Keratinocyte (primary cell): ENCODE measurements at regions not wholly inside any gene's neighbourhood (a gene's known extent, or its start where the extent isn't known, plus 50 kb on each side); places are given as distances from the start of the nearest gene placed in this dataset.
A peak's percentile ranks its signal among the peaks of the same experiment; 100 is the strongest.

Experiments used
- DNase-seq: peaks from one replicate; pipeline ENCODE4 v3.0.0-alpha.2; 2011; ENCODE audit warnings: low read depth, missing footprints, low spot score
- FAIRE-seq: peaks from 2 replicates; lab custom pipeline; 2011; peaks lifted over from hg19 to GRCh38; lab: Jason Lieb, UNC
- H2AFZ ChIP-seq: 2 replicates; pipeline ENCODE4 v1.6.0; 2012; ENCODE audit warnings: low read length, control low read depth, inconsistent platforms; ENCODE audit not compliant: control insufficient read depth
- H3K27ac ChIP-seq: 2 replicates; pipeline ENCODE4 v1.5.1; 2011; ENCODE audit warnings: low read length; ENCODE audit not compliant: control insufficient read depth, insufficient read depth
- H3K27me3 ChIP-seq: 3 replicates; pipeline ENCODE4 v1.6.0; 2011; ENCODE audit warnings: low read length; ENCODE audit not compliant: control insufficient read depth, insufficient read depth; ENCODE audit errors: extremely low read depth
- H3K36me3 ChIP-seq, 2 experiments: 2 replicates in 1 of 2; 3 replicates in 1 of 2; pipeline ENCODE4 v1.5.1; 2011; ENCODE audit warnings: low read length in 2 of 2, mild to moderate bottlenecking in 1 of 2; ENCODE audit not compliant: control insufficient read depth in 2 of 2, insufficient read depth in 2 of 2; ENCODE audit errors: extremely low read depth in 1 of 2
- H3K4me1 ChIP-seq: 3 replicates; pipeline ENCODE4 v1.5.1; 2011; ENCODE audit warnings: low read length; ENCODE audit not compliant: control insufficient read depth, insufficient read depth; ENCODE audit errors: extremely low read depth
- H3K4me2 ChIP-seq: 3 replicates; pipeline ENCODE4 v1.6.0; 2011; ENCODE audit warnings: low read depth, low read length; ENCODE audit not compliant: control insufficient read depth, insufficient read depth; ENCODE audit errors: extremely low read depth
- H3K4me3 ChIP-seq, 3 experiments: fragments of 200-600 bp in 1 of 3; sonication (generic) in 1 of 3; 2 replicates in 2 of 3; 3 replicates in 1 of 3; pipeline ENCODE4 v1.5.1; 2011 to 2016; ENCODE audit warnings: low read length in 3 of 3, mild to moderate bottlenecking in 3 of 3, control low read depth in 2 of 3, inconsistent platforms in 1 of 3, low read depth in 1 of 3, mixed read lengths in 1 of 3, mixed run types in 1 of 3, moderate library complexity in 1 of 3; ENCODE audit not compliant: control insufficient read depth in 2 of 3, insufficient read depth in 2 of 3; ENCODE audit errors: extremely low read depth in 1 of 3
- H3K79me2 ChIP-seq: 2 replicates; pipeline ENCODE4 v1.6.0; 2012; ENCODE audit warnings: low read length; ENCODE audit not compliant: control insufficient read depth, insufficient read depth
- H3K9ac ChIP-seq: 3 replicates; pipeline ENCODE4 v1.6.0; 2011; ENCODE audit warnings: low read length; ENCODE audit not compliant: control insufficient read depth, insufficient read depth; ENCODE audit errors: extremely low read depth
- H3K9me1 ChIP-seq: 3 replicates; pipeline ENCODE4 v1.6.0; 2011; ENCODE audit warnings: low read length; ENCODE audit not compliant: control insufficient read depth, insufficient read depth; ENCODE audit errors: extremely low read depth
- H3K9me3 ChIP-seq: 2 replicates; pipeline ENCODE4 v1.5.1; 2012; ENCODE audit warnings: low read depth, low read length; ENCODE audit not compliant: control insufficient read depth
- H4K20me1 ChIP-seq: 3 replicates; pipeline ENCODE4 v1.6.0; 2011; ENCODE audit warnings: low read length; ENCODE audit not compliant: control insufficient read depth, insufficient read depth; ENCODE audit errors: extremely low read depth
- EZH2 ChIP-seq: IDR thresholded peaks from one replicate; pipeline ENCODE4 v1.6.1; 2012; ENCODE audit warnings: inconsistent platforms, mild to moderate bottlenecking, low read length, moderate library complexity
- dilution Hi-C: fragments of 300-500 bp; cut with MboI; formaldehyde crosslinking; loops from one replicate; pipeline ENCODE4 v1.7.0; 2020; ENCODE audit warnings: low sequenced_read_pairs; ENCODE audit not compliant: extremely low pct_ligation_motif_present
- TF ChIP-seq, protein P1 (sequence below), 3 experiments: IDR thresholded peaks in 1 of 3; conservative IDR thresholded peaks in 1 of 3; optimal IDR thresholded peaks in 1 of 3; 2 replicates in 2 of 3; 3 replicates in 1 of 3; pipeline versions ENCODE3 to v1.5.1; 2011; ENCODE audit warnings: low read length in 3 of 3, mild to moderate bottlenecking in 3 of 3, moderate library complexity in 2 of 3, control low read depth in 1 of 3, inconsistent platforms in 1 of 3; ENCODE audit not compliant: insufficient read depth in 2 of 3; ENCODE audit errors: extremely low read depth in 1 of 3

DNA sequence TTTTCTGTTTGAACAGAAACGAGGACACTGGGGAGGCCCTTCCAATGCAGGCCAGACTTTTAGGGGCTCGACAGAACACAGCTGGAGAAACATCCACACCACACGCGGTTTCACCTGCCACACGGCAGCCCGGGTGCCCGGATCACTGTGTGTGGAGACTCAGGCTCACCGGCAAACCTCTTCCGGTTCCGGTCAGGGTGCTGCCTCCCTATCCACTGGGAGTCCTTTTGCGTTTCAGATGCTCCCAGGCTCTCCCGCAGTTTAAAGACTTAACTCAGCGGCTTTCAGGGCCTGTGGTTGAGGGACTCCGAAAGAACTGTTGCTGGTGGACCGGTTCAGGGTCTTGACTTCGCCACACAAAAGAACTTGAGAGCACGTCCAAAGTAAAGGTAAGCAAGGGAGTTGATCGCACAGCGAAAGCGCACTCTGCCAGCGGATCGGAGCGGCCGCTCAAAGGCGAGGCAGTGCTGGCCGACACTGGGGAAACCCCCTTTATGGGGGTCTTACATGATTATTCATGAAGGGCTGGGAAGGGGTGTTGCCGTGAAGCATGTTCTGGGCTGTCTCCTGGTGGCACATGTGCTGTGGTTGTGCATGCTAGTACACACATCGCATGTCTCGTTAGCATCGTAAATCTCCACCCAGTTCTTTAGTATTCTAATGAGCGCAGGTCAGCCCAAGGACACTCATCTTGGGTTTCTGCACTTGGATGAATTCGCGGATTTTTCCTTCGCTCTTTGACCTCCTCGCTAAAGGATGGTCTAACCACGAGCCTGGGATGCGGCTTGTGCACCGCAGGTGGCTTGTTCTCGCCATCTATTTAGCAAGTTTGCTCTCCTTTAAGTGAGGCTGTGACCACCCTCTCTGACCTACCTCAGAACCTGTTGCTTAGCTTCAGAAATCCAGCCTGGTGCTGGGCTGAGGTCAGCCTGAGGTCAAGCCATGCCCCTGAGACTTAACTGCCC lies 180.3 kb downstream of the CDH26 start:
- peak overlapping the region; percentile 11 for H3K27ac ChIP-seq
- peak overlapping the region; percentile 46 for H3K4me2 ChIP-seq
- no peaks in the 10 kb centered on the region for H3K9me3 ChIP-seq
- H3K27me3 ChIP-seq, result peaks cover 6% of the 10 kb centered on the region
- dilution Hi-C loops, result no loop called here
- TF ChIP-seq, protein P1, sequence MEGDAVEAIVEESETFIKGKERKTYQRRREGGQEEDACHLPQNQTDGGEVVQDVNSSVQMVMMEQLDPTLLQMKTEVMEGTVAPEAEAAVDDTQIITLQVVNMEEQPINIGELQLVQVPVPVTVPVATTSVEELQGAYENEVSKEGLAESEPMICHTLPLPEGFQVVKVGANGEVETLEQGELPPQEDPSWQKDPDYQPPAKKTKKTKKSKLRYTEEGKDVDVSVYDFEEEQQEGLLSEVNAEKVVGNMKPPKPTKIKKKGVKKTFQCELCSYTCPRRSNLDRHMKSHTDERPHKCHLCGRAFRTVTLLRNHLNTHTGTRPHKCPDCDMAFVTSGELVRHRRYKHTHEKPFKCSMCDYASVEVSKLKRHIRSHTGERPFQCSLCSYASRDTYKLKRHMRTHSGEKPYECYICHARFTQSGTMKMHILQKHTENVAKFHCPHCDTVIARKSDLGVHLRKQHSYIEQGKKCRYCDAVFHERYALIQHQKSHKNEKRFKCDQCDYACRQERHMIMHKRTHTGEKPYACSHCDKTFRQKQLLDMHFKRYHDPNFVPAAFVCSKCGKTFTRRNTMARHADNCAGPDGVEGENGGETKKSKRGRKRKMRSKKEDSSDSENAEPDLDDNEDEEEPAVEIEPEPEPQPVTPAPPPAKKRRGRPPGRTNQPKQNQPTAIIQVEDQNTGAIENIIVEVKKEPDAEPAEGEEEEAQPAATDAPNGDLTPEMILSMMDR (optimal IDR thresholded peaks at IDR 0.05 in 1 of 3, IDR thresholded peaks at IDR 0.05 in 1 of 3, conservative IDR thresholded peaks at IDR 0.05 in 1 of 3; ENCODE audit: extremely low read depth in 1 of 3, insufficient read depth in 2 of 3, low read length in 3 of 3), result no peak
- TF ChIP-seq EZH2, result no peak
- H3K9me1 ChIP-seq, result no peaks in the 10 kb centered on the region
- H3K9ac ChIP-seq, result peak overlapping the region; percentile 50
- peak overlapping the region; percentile 70 for H2AFZ ChIP-seq
- FAIRE-seq (no peak), DNase-seq (no peak)
- no peaks in the 10 kb centered on the region for H3K79me2 ChIP-seq
- no peaks in the 10 kb centered on the region for H3K36me3 ChIP-seq
- no peaks in the 10 kb centered on the region for H3K4me1 ChIP-seq
- peaks cover 2% of the 10 kb centered on the region for H4K20me1 ChIP-seq
- H3K4me3 ChIP-seq, result peak overlapping the region; percentile 35 to 68 (median 47)

GRCh38 chr20:60139663-60140446 lies 181.6 kb downstream of the CDH26 start:
- H4K20me1 ChIP-seq, result peaks cover 2% of the 10 kb centered on the region
- dilution Hi-C loops, result no loop called here
- H3K27ac ChIP-seq, result no peak overlapping the region
- no peaks in the 10 kb centered on the region for H3K79me2 ChIP-seq
- H3K27me3 ChIP-seq, result peaks cover 6% of the 10 kb centered on the region
- H3K36me3 ChIP-seq, result no peaks in the 10 kb centered on the region
- FAIRE-seq (no peak), DNase-seq (no peak)
- no peaks in the 10 kb centered on the region for H3K9me1 ChIP-seq
- H3K4me2 ChIP-seq, result no peak overlapping the region
- TF ChIP-seq EZH2, result no peak
- TF ChIP-seq, protein P1 (optimal IDR thresholded peaks at IDR 0.05 in 1 of 3, IDR thresholded peaks at IDR 0.05 in 1 of 3, conservative IDR thresholded peaks at IDR 0.05 in 1 of 3; ENCODE audit: extremely low read depth in 1 of 3, insufficient read depth in 2 of 3, low read length in 3 of 3), result no peak
- no peak overlapping the region for H3K4me3 ChIP-seq
- no peaks in the 10 kb centered on the region for H3K9me3 ChIP-seq
- H3K9ac ChIP-seq, result no peak overlapping the region
- no peak overlapping the region for H2AFZ ChIP-seq
- H3K4me1 ChIP-seq, result no peaks in the 10 kb centered on the region
